CD4-positive, alpha-beta T cell (primary cell): ENCODE measurements at regions not wholly inside any gene's neighbourhood (a gene's known extent, or its start where the extent isn't known, plus 50 kb on each side); places are given as distances from the start of the nearest gene placed in this dataset.

Experiments
- ATAC-seq: fragments of 200-7000 bp; cut with Tn5 transposase; one replicate; pipeline ENCODE4 v1.10.0; 2022; ENCODE audit warnings: mild to moderate bottlenecking; ENCODE audit not compliant: poor library complexity
- CTCF ChIA-PET: fragments of 350-600 bp; sonication (Branson Sonifier 250); formaldehyde crosslinking; loops from one replicate; lab custom pipeline; 2021; ENCODE audit warnings: antibody characterized with exemption, inconsistent platforms; lab: Charles Lee
- POLR2A ChIA-PET: fragments of 350-600 bp; sonication (Branson Sonifier 250); formaldehyde crosslinking; loops from one replicate; lab custom pipeline; 2021; ENCODE audit warnings: antibody characterized with exemption, inconsistent platforms; lab: Charles Lee
- DNase-seq, 14 experiments: peaks; one replicate each; pipeline ENCODE4 v3.0.0-alpha.2; 2013 to 2020; ENCODE audit warnings: mixed read lengths in 2 of 14
- H3K27ac ChIP-seq, 2 donors: one replicate each; pipeline versions ENCODE4 v1.5.1 to v1.7.0; 2013; ENCODE audit warnings: low read length in 2 of 2, low read depth in 1 of 2, mild to moderate bottlenecking in 1 of 2
- H3K27me3 ChIP-seq, 2 experiments: 1 replicate in 1 of 2; 2 replicates in 1 of 2; pipeline versions ENCODE4 v1.6.1 to v1.7.0; 2013; ENCODE audit warnings: low read length in 2 of 2, control low read depth in 1 of 2, mild to moderate bottlenecking in 1 of 2, moderate library complexity in 1 of 2; ENCODE audit not compliant: insufficient read depth in 2 of 2, control insufficient read depth in 1 of 2
- H3K36me3 ChIP-seq: one replicate; pipeline ENCODE4 v1.6.1; 2013; ENCODE audit warnings: low read length, control low read depth; ENCODE audit not compliant: insufficient read depth
- H3K4me1 ChIP-seq: one replicate; pipeline ENCODE4 v1.6.1; 2013; ENCODE audit warnings: low read length, control low read depth; ENCODE audit not compliant: insufficient read depth
- H3K4me3 ChIP-seq: one replicate; pipeline ENCODE4 v1.5.1; 2013; ENCODE audit warnings: mild to moderate bottlenecking, low read length, moderate library complexity
- H3K9me3 ChIP-seq, 2 experiments: 1 replicate in 1 of 2; 2 replicates in 1 of 2; pipeline versions ENCODE4 v1.6.1 to v1.7.0; 2013; ENCODE audit warnings: low read length in 2 of 2, mild to moderate bottlenecking in 2 of 2, control low read depth in 1 of 2, moderate library complexity in 1 of 2; ENCODE audit not compliant: control insufficient read depth in 1 of 2, insufficient read depth in 1 of 2
- H3K27ac Mint-ChIP-seq: one replicate; pipeline ENCODE4 v1.8.0; 2020; ENCODE audit warnings: mixed read lengths
- H3K27me3 Mint-ChIP-seq: one replicate; pipeline ENCODE4 v1.8.0; 2021; ENCODE audit warnings: mixed read lengths
- H3K36me3 Mint-ChIP-seq: one replicate; pipeline ENCODE4 v1.8.0; 2021; ENCODE audit warnings: low read depth, mixed read lengths
- H3K4me1 Mint-ChIP-seq: one replicate; pipeline ENCODE4 v1.8.0; 2021; ENCODE audit warnings: low read depth, mixed read lengths
- H3K4me3 Mint-ChIP-seq: one replicate; pipeline ENCODE4 v1.8.0; 2020; ENCODE audit warnings: mild to moderate bottlenecking, mixed read lengths
- H3K9me3 Mint-ChIP-seq: one replicate; pipeline ENCODE4 v1.8.0; 2020; ENCODE audit warnings: mixed read lengths
- intact Hi-C, 2 experiments: fragments of 100-400 bp; cut with DNase I in 1 of 2; cut with micrococcal nuclease in 1 of 2; formaldehyde crosslinking; loops; one replicate each; pipeline versions ENCODE4 v1.15.1 to v1.9.0; 2023 to 2025; cut with DNase I, micrococcal nuclease
- TF ChIP-seq, protein P1 (sequence below): fragments of 200-600 bp; IDR thresholded peaks from one replicate; pipeline ENCODE4 v1.8.0; 2022; ENCODE audit warnings: antibody characterized with exemption, mild to moderate bottlenecking

DNA sequence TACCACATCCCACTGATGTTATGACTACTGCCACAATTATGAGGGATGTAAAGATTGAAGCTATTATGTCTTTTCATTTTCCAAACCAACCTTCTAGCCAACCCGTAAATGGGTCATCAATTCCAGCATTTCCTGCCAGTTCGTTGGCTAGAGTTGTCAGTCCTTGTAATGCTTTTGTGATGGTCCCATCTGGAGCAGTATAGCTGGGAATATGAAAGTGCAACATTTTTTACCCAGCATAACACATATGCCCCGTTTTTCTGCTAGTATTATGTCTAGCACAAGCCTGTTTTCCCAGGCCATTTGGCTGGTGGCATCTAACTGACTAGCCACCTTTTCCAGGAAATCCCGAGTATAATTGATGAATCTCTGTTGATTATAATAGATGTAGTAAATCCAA is 1501.6 kb upstream of the SLC39A10 start:
- CTCF ChIA-PET = no interaction called here
- H3K9me3 Mint-ChIP-seq = peaks cover 6% of the 10 kb centered on the region
- TF ChIP-seq, protein P1, sequence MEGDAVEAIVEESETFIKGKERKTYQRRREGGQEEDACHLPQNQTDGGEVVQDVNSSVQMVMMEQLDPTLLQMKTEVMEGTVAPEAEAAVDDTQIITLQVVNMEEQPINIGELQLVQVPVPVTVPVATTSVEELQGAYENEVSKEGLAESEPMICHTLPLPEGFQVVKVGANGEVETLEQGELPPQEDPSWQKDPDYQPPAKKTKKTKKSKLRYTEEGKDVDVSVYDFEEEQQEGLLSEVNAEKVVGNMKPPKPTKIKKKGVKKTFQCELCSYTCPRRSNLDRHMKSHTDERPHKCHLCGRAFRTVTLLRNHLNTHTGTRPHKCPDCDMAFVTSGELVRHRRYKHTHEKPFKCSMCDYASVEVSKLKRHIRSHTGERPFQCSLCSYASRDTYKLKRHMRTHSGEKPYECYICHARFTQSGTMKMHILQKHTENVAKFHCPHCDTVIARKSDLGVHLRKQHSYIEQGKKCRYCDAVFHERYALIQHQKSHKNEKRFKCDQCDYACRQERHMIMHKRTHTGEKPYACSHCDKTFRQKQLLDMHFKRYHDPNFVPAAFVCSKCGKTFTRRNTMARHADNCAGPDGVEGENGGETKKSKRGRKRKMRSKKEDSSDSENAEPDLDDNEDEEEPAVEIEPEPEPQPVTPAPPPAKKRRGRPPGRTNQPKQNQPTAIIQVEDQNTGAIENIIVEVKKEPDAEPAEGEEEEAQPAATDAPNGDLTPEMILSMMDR = no peak
- POLR2A ChIA-PET = no interaction called here
- Histone ChIP-seq H3K36me3 (no peaks in the 10 kb centered on the region), H3K9me3 (no peaks in the 10 kb centered on the region), H3K4me1 (no peaks in the 10 kb centered on the region), H3K4me3 (no peak overlapping the region), H3K27me3 (no peaks in the 10 kb centered on the region), H3K27ac (no peak overlapping the region)
- DNase-seq = no peak
- H3K27me3 Mint-ChIP-seq = no peaks in the 10 kb centered on the region
- no peaks in the 10 kb centered on the region for H3K36me3 Mint-ChIP-seq
- ATAC-seq = no peak
- H3K4me3 Mint-ChIP-seq = no peak overlapping the region
- intact Hi-C loops = no loop called here
- H3K4me1 Mint-ChIP-seq = no peaks in the 10 kb centered on the region
- no peak overlapping the region for H3K27ac Mint-ChIP-seq

DNA sequence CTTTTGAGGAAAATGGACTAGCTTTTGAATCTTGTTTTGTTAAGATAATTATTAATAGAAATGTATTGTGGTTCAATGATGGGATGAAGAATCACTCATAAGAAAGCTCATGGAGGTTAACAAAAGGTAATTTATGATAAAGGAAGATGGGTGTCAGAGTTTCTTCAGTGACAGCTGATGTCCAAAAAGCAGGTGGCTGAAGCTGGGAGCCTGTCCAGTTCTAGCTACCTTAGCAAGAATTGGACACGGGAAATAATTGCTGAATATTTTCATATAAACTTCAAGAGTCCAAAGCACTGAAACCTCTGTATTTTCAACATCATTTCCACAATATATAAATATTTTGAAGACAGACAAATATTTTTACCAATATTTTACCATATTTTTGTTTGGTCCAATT is 1505.8 kb upstream of the SLC39A10 start:
- no peak overlapping the region for H3K4me3 ChIP-seq
- no peaks in the 10 kb centered on the region for H3K27me3 ChIP-seq
- no peaks in the 10 kb centered on the region for H3K4me1 ChIP-seq
- H3K27ac ChIP-seq = no peak overlapping the region
- Mint-ChIP-seq H3K9me3 (peaks cover 1% of the 10 kb centered on the region), H3K4me3 (no peak overlapping the region), H3K27me3 (no peaks in the 10 kb centered on the region), H3K27ac (no peak overlapping the region), H3K4me1 (no peaks in the 10 kb centered on the region), H3K36me3 (no peaks in the 10 kb centered on the region)
- ATAC-seq (no peak), DNase-seq (no peak)
- POLR2A ChIA-PET = no interaction called here
- intact Hi-C loops = no loop called here
- no peaks in the 10 kb centered on the region for H3K9me3 ChIP-seq
- TF ChIP-seq, protein P1 = no peak
- CTCF ChIA-PET = no interaction called here
- H3K36me3 ChIP-seq = no peaks in the 10 kb centered on the region

DNA sequence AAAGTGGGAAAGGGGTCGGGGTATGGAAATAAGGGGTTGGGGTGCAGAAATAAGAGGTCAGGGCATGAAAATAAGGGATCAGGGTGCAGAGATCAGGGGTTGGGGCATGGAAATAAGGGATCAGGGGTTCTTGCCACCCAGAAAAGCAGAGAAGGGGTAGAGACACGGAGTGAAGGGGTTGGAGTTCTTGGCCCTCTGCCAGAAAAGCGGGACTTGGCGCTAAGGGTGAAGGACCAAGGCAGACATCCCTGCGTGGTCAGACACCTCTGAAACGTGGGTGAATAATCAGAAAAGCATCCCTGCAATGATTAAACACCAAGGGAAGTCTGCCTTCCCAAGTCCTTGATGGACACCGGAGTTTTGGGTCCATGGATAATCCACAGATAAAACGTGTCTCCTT is 1521.6 kb upstream of the SLC39A10 start:
- Histone ChIP-seq H3K4me3 (no peak overlapping the region), H3K27me3 (no peaks in the 10 kb centered on the region), H3K9me3 (no peaks in the 10 kb centered on the region), H3K36me3 (no peaks in the 10 kb centered on the region), H3K4me1 (no peaks in the 10 kb centered on the region), H3K27ac (no peak overlapping the region)
- ATAC-seq = no peak
- Mint-ChIP-seq H3K4me3 (no peak overlapping the region), H3K27me3 (no peaks in the 10 kb centered on the region), H3K9me3 (no peaks in the 10 kb centered on the region), H3K36me3 (no peaks in the 10 kb centered on the region), H3K27ac (no peak overlapping the region), H3K4me1 (no peaks in the 10 kb centered on the region)
- ChIA-PET CTCF (no interaction called here), POLR2A (no interaction called here)
- intact Hi-C loops = no loop called here
- TF ChIP-seq, protein P1 = no peak
- no peak for DNase-seq
